Loucy (cell line): ENCODE measurements at regions not wholly inside any gene's neighbourhood (a gene's known extent, or its start where the extent isn't known, plus 50 kb on each side); places are given as distances from the start of the nearest gene placed in this dataset.

Source experiments
- EZH2phosphoT487 ChIP-seq: fragments of 200-600 bp; IDR thresholded peaks from 2 replicates; pipeline ENCODE4 v1.6.1; 2018; ENCODE audit warnings: antibody characterized with exemption, mild to moderate bottlenecking, moderate library complexity, borderline replicate concordance
- TF ChIP-seq, protein P1 (sequence below): fragments of 200-600 bp; sonication (generic); conservative IDR thresholded peaks from 2 replicates; pipeline ENCODE4 v1.5.1; 2014; ENCODE audit warnings: mild to moderate bottlenecking, antibody characterized with exemption, low read length

DNA sequence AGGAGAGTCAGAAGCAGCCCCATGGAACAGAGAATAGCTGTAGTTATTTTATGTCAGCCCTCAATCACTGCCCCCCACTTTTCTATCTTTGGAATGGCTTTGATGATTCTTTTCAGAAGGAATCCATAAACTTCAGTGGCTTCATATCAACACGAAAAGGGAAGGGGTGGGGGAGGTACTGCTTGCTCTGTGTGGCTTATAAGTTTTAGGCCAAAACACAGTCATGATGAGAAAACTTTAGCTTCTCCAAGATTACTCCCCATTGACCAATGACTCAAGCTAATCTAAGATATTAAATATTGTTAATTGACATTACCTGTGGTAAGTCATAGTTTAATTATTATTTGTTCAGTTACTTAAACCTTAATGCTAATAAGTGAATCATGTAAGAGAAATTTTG lies 669.6 kb upstream of the FAM241A start:
- TF ChIP-seq, protein P1, sequence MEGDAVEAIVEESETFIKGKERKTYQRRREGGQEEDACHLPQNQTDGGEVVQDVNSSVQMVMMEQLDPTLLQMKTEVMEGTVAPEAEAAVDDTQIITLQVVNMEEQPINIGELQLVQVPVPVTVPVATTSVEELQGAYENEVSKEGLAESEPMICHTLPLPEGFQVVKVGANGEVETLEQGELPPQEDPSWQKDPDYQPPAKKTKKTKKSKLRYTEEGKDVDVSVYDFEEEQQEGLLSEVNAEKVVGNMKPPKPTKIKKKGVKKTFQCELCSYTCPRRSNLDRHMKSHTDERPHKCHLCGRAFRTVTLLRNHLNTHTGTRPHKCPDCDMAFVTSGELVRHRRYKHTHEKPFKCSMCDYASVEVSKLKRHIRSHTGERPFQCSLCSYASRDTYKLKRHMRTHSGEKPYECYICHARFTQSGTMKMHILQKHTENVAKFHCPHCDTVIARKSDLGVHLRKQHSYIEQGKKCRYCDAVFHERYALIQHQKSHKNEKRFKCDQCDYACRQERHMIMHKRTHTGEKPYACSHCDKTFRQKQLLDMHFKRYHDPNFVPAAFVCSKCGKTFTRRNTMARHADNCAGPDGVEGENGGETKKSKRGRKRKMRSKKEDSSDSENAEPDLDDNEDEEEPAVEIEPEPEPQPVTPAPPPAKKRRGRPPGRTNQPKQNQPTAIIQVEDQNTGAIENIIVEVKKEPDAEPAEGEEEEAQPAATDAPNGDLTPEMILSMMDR: no peak
- no peak for TF ChIP-seq EZH2phosphoT487
